ENCODE measurements at regions not wholly inside any gene's neighbourhood (a gene's known extent, or its start where the extent isn't known, plus 50 kb on each side); places are given as distances from the start of the nearest gene placed in this dataset.

DNA sequence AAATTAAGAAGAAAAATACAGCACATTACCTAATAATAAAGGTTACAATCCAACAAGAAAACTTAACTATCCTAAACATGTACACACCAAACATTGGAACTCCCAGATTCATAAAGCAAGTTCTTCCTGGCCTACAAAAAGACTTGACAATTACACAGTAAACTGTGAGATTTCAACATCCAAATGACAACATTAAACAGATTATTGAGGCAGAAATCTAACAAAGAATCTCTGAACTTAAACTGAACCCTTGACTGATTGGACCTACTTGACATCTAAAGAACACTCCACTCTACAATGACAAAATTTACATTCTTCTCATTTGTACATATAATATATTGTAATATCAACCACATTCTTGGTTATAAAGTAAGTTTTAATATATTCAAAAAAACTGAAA is 1341.3 kb downstream of the LRFN5 start:
- Histone ChIP-seq H3K36me3 (no peaks in the 10 kb centered on the region), H3K27me3 (replicated peaks; ENCODE audit: insufficient read depth) (no peaks in the 10 kb centered on the region), H3K9me3 (no peaks in the 10 kb centered on the region), H3K4me3 (no peak overlapping the region), H3K27ac (no peak overlapping the region), H3K4me1 (ENCODE audit: control insufficient read depth in 1 of 2, low read depth in 2 of 2) (no peaks in the 10 kb centered on the region)
- no peak for ATAC-seq (ENCODE audit: insufficient number of reproducible peaks, low FRiP score, low read depth)
- TF ChIP-seq, protein P1, sequence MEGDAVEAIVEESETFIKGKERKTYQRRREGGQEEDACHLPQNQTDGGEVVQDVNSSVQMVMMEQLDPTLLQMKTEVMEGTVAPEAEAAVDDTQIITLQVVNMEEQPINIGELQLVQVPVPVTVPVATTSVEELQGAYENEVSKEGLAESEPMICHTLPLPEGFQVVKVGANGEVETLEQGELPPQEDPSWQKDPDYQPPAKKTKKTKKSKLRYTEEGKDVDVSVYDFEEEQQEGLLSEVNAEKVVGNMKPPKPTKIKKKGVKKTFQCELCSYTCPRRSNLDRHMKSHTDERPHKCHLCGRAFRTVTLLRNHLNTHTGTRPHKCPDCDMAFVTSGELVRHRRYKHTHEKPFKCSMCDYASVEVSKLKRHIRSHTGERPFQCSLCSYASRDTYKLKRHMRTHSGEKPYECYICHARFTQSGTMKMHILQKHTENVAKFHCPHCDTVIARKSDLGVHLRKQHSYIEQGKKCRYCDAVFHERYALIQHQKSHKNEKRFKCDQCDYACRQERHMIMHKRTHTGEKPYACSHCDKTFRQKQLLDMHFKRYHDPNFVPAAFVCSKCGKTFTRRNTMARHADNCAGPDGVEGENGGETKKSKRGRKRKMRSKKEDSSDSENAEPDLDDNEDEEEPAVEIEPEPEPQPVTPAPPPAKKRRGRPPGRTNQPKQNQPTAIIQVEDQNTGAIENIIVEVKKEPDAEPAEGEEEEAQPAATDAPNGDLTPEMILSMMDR (IDR thresholded peaks at IDR 0.05): no peak
- DNase-seq (ENCODE audit: low spot score): no peak

DNA sequence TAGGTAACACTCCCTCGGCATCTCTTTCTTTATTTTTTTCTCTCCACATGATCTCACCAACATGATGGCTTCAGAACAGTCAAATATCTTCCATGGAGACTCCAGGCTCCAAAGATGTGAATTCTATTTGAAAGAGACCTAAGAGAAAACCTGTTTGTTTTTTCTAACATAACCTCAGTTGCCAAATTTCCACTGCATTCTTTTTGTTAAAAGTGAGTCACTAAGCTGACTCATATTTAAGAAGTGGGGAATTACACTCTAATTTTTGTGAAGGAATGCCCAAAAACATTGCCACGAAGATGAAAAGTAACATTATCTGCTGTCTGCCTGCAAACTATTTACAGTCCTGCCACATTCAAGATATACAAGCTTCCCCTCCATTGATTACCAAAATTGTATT is 1337.6 kb downstream of the LRFN5 start:
- ATAC-seq (ENCODE audit: insufficient number of reproducible peaks, low FRiP score, low read depth): no peak

DNA sequence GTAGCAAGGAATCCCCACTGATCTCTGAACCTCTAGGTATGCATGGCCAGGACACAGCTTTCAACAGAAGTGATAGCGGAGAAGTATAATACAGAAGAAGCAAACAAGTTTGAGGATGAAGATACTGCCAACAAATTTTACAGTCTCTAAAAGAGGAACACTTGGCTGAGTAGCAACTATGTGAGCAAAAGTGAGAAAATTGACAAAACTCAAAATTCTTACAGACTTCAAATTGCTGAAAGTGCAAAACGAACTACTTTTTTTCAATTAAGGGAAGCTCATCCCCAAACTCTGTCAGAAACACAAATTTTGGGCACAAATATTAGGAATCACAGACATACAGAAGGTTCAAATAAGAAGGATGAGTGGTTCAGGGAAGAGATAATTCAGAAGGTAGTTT is 1324.6 kb downstream of the LRFN5 start:
- Histone ChIP-seq H3K36me3 (no peaks in the 10 kb centered on the region), H3K4me3 (no peak overlapping the region), H3K27me3 (replicated peaks; ENCODE audit: insufficient read depth) (no peaks in the 10 kb centered on the region), H3K9me3 (no peaks in the 10 kb centered on the region), H3K27ac (no peak overlapping the region), H3K4me1 (ENCODE audit: control insufficient read depth in 1 of 2, low read depth in 2 of 2) (no peaks in the 10 kb centered on the region)
- TF ChIP-seq, protein P1 (IDR thresholded peaks at IDR 0.05): no peak
- no peak for ATAC-seq (ENCODE audit: insufficient number of reproducible peaks, low FRiP score, low read depth)
- no peak for DNase-seq (ENCODE audit: low spot score)

More for the DNA sequence above, 1337.6 kb downstream of the LRFN5 start:
- Histone ChIP-seq H3K27ac (no peak overlapping the region), H3K36me3 (no peaks in the 10 kb centered on the region), H3K9me3 (no peaks in the 10 kb centered on the region), H3K4me3 (no peak overlapping the region), H3K4me1 (ENCODE audit: control insufficient read depth in 1 of 2, low read depth in 2 of 2) (no peaks in the 10 kb centered on the region), H3K27me3 (replicated peaks; ENCODE audit: insufficient read depth) (no peaks in the 10 kb centered on the region)
- TF ChIP-seq, protein P1 (IDR thresholded peaks at IDR 0.05): no peak
- DNase-seq (ENCODE audit: low spot score): no peak

DNA sequence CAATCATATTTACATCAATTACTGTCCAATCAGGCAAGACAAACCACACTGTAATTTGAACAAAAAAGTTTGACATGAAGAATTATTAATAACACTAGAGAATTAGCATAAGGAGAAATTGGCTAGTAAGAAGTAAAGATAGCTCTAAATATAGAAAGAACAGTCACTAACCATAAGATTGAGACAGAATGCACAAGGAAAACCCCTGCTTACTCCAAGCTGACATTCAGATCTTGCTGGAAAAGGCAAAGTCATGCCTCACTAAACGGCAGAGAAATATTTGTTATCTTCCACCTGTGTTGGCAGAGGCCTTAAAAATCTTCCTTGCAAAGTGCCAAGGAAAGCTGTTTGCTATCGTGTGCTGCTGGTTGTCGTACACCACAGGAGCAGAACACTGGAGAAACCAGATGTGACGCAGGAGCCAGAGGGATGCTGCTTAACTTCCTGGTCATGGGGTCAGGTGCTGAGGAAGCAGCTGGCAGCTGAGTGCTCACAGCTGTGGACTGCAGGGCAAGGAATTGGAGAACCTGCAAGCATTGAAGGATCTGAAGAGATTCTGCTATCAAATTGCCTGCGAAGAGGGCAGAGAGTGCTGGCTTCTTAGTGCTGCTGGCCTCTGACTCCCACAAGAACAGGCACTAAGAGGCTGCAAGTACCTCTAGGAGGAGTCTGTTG is 1323.3 kb downstream of the LRFN5 start:
- TF ChIP-seq, protein P1 (IDR thresholded peaks at IDR 0.05): no peak
- no peaks in the 10 kb centered on the region for H3K9me3 ChIP-seq
- no peak overlapping the region for H3K27ac ChIP-seq
- H3K36me3 ChIP-seq: no peaks in the 10 kb centered on the region
- DNase-seq (ENCODE audit: low spot score) (no peak), ATAC-seq (ENCODE audit: insufficient number of reproducible peaks, low FRiP score, low read depth) (no peak)
- H3K4me3 ChIP-seq: peak overlapping the region; percentile 11
- H3K4me1 ChIP-seq (ENCODE audit: control insufficient read depth in 1 of 2, low read depth in 2 of 2): no peaks in the 10 kb centered on the region
- H3K27me3 ChIP-seq (replicated peaks; ENCODE audit: insufficient read depth): no peaks in the 10 kb centered on the region

DNA sequence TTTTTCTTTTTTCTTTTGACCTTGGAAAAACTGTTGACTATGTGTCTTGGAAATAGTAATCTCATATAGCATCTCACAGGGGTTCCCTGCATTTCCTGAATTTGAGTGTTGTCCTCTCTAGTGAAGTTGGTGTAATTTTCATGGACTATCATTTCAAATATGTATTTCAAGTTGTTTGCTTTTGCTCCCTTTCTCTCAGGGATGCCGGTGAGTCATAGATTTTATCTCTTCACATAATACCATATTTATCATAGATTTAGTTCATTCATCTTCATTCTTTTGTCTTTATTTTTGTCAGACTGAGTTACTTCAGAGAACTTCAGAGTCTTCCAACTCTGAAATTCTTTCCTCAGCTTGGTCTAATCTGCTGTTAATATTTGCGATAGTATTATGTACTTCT is 1320.6 kb downstream of the LRFN5 start:
- Histone ChIP-seq H3K4me3 (no peak overlapping the region), H3K36me3 (no peaks in the 10 kb centered on the region), H3K27me3 (replicated peaks; ENCODE audit: insufficient read depth) (no peaks in the 10 kb centered on the region), H3K9me3 (no peaks in the 10 kb centered on the region), H3K27ac (no peak overlapping the region), H3K4me1 (ENCODE audit: control insufficient read depth in 1 of 2, low read depth in 2 of 2) (no peaks in the 10 kb centered on the region)
- DNase-seq (ENCODE audit: low spot score) (no peak), ATAC-seq (ENCODE audit: insufficient number of reproducible peaks, low FRiP score, low read depth) (no peak)
- TF ChIP-seq, protein P1 (IDR thresholded peaks at IDR 0.05): no peak

Measured in thoracic aorta (tissue), 2 donors.